Sigmoid colon (tissue), 4 donors: ENCODE measurements at regions not wholly inside any gene's neighbourhood (a gene's known extent, or its start where the extent isn't known, plus 50 kb on each side); places are given as distances from the start of the nearest gene placed in this dataset.

Source experiments
- CTCF ChIP-seq, 4 experiments: fragments of 450-650 bp in 3 of 4; fragments of 200-600 bp in 1 of 4; IDR thresholded peaks; one replicate each; pipeline ENCODE4 v1.5.1; 2016 to 2019; ENCODE audit warnings: antibody characterized with exemption in 4 of 4, mild to moderate bottlenecking in 3 of 4, moderate library complexity in 2 of 4
- EP300 ChIP-seq, 4 donors: sonication (generic); formaldehyde crosslinking; IDR thresholded peaks; one replicate each; pipeline ENCODE4 v1.6.1; 2017; ENCODE audit warnings: antibody characterized with exemption in 4 of 4
- POLR2A ChIP-seq, 2 donors: fragments of 450-650 bp; IDR thresholded peaks; one replicate each; pipeline ENCODE4 v1.6.1; 2016; ENCODE audit warnings: antibody characterized with exemption in 2 of 2, mild to moderate bottlenecking in 2 of 2, moderate library complexity in 2 of 2

- TF ChIP-seq CTCF (IDR thresholded peaks at IDR 0.05) (no peak), POLR2A (IDR thresholded peaks at IDR 0.05) (no peak), EP300 (IDR thresholded peaks at IDR 0.05) (no peak)
Observed at GRCh38 chr13:24624801-24625231, 55.4 kb upstream of the ATP12A start.
